GM18858 (cell line): ENCODE measurements at regions not wholly inside any gene's neighbourhood (a gene's known extent, or its start where the extent isn't known, plus 50 kb on each side); places are given as distances from the start of the nearest gene placed in this dataset.
"Not testable (repeated sequence)": the region's sequence is repeated elsewhere in the genome, so short reads cannot be mapped to it uniquely, and the experiment has no call there.

Source experiments
- ATAC-seq: cut with Tn5 transposase; IDR thresholded peaks from one replicate; pipeline ENCODE4 v1.9.1; 2021; ENCODE audit not compliant: unreplicated experiment

DNA sequence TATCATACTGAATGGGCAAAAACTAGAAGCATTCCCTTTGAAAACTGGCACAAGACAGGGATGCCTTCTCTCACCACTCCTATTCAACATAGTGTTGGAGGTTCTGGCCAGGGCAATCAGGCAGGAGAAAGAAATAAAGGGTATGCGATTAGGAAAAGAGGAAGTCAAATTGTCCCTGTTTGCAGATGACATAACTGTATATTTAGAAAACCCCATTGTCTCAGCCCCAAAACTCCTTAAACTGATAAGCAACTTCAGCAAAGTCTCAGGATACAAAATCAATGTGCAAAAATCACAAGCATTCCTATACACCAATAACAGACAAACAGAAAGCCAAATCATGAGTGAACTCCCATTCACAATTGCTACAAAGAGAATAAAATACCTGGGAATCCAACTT, 52.5 kb upstream of the CCDC71L start:
- ATAC-seq, result not testable (repeated sequence)

DNA sequence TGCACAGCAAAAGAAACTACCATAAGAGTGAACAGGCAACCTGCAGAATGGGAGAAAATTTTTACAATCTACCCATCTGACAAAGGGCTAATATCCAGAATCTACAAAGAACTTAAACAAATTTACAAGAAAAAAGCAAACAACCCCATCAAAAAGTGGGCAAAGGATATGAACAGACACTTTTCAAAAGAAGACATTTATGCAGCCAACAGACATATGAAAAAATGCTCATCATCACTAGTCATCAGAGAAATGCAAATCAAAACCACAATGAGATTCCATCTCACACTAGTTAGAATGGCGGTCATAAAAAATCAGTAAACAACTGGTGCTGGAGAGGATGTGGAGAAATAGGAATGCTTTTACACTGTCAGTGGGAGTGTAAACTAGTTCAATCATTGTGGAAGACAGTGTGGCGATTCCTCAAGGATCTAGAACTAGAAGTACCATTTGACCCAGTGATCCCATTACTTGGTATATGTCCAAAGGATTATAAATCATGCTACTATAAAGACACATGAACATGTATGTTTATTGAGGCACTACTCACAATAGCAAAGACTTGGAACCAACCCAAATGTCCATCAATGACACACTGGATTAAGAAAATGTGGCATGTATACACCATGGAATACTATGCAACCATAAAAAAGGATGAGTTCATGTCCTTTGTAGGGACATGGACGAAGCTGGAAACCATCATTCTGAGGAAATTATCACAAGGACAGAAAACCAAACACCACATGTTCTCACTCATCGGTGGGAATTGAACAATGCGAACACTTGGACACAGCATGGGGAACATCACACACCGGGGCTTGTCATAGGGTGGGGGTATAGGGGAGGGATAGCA, 53.9 kb upstream of the CCDC71L start:
- ATAC-seq, result not testable (repeated sequence)

DNA sequence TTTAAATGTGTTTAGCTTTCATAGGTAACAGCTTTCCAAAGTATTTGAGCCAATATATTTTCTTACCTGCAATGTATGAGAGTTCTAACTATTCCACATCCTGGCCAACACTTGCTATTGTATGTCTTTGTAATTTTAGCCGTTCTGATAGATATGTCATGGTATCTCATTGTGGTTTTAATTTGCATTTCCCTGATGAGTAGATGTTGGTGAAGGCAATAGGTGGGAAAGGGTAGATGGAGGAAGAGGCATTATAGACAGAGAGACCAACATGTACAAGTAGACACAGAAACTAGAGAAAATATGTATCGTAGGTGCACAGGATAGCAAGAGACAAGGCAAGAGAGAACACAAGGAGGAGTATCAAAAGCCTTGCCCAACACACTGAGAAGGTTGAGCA, 54.8 kb upstream of the CCDC71L start:
- no peak for ATAC-seq

DNA sequence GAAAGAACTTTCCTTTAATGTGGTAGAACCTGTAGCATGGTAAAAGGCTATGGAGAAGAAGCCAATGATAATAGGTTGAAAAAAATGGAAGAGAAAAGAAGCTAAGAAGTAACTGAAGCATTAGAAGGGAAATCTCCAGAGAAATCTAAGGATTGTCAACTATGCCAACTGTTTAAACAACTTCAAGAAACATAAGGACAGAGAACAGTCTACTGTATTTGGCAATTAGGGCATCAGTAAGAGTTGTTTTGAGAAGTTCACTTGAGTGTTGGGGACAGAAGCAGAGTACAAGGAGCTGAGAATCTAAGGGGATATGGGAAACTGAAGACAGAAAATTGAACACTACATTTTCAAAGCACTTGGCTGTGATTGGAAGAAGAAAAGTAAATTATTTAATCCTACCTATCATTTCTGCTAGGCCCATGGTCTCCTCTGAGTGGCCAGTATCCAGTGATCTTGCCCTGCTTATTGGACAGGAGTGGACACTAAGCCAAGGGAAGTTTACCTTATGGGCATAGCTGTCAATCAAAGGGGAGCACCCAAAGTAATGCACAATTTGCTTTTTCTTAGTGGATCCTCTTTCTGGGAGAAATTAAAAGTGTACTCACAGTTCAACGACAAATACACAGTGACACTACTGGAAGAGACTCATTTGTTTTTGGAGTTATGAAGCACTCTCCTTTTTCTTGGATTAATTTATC, 56.4 kb upstream of the CCDC71L start:
- no peak for ATAC-seq

DNA sequence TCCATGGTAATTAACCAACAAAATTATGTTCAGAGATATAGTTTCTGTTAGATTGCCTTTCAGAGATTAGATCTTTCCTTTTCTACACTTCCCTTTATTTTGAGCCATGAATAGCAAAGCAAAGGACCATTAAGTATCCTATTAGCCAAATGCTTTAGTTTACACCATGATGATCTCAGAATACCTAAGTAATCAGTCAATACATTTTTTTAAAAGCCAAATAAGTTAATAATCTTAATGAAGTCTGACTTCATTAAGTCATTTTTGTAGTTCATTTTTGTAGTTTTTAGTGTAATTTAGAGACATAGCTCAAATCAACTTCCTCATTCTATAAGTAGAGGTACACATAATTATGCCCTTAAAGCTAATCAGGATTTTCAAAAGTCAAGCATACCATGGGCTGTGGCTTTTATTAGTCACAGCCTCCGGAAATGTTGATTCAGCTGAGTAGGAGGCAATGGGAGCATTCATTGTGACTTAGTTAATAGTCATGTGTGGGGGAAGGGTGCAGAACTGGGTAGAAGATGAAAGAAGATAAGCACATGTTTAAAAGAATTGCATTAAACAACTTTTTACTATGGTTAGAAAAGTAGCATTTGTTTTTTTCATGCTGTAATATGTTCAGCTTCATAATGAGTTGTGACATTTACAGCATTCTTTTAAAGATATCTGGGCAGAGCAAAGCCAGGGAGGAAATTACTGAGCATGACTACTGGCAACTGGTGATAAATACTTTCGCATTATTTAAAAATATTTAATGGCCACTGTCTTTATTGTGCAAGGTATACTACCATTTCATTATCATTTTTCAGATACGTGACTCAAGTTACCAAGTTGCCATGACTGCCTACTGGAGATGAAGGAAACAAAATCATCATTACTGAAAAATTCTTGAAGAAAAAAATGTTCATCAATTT, 57.3 kb upstream of the CCDC71L start:
- ATAC-seq, result peak; percentile 79

DNA sequence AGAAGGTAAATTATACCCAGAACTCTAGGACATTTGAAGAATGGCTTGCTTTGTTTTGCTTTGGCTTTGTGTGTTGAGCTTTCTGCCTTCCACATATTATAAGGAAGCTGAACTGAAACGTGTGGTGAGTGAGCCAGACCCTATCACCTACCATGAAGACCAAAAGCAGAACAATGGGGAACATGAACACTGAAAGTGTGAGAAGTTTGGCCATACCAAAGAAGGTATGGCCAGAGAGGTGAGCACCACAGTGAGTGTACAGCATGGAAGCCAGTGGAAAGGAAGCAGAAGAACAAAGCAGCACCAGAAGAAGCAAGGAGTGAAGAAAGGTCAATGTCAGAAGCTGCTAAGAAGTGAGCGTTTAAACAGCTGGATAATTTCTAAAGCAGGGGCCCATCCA, 59.7 kb upstream of the CCDC71L start:
- peak; percentile 55 for ATAC-seq

DNA sequence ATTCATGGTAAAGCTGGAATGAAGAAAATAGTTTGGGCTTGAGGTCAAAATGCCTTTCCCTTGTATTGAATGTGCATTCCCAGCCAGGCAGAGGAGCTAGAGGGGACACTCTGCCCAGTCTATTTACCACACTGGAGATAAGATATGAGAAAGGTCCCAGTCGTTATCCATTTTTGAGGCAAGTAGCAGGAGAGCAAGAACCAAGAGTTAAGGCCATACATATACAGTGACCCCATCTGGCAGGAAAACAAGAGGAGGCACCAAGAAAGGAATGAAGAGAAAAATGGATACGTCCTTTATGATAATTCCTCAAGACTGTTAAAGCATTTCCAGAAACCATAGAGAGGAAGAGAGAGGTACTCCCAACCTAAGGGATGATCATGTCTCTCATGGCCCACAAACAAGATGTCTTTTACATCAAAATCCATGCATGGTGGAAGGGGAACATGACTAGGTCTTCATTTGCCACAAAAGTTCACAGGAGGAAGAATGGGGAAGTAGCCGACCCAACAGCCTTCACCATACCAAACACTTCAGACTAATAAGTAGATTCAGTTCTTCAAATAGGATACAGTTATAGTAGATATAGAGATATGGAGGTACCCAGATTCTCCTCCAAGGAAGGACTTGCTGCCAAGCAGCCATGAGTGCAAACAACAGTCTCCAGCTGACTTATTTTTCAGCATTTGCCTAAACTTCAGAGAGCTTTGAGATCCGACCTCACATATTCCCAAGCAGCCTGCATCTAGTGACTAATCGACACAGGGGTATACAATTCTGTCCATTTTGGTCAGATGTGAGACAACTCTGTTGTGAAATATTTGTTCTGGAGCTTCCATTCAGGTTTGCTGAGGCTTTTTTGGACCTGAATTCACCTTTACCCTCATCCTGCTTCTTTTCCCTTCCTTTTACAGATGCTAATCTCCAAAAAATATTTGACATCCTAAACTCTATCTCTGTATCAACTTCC, 61.1 kb upstream of the CCDC71L start:
- no peak for ATAC-seq

DNA sequence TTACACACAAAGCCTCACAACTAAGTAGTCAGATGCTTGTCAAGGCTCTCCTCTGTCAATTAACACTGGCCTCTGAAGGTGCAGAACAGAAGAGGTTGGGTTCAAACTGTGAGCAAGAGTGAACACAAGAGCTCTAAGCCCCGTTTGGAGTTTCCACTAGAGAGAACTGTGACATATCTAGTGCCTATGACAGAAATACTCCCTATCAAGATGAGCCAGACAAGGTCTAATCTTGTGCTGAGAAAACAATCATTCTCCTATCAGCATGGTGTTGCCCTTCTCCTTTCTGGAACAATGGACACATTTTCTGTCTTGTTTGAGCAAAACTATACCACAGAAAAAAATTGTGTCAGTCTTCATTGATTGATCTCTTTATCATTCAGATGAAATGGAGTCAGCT, 62.4 kb upstream of the CCDC71L start:
- no peak for ATAC-seq

DNA sequence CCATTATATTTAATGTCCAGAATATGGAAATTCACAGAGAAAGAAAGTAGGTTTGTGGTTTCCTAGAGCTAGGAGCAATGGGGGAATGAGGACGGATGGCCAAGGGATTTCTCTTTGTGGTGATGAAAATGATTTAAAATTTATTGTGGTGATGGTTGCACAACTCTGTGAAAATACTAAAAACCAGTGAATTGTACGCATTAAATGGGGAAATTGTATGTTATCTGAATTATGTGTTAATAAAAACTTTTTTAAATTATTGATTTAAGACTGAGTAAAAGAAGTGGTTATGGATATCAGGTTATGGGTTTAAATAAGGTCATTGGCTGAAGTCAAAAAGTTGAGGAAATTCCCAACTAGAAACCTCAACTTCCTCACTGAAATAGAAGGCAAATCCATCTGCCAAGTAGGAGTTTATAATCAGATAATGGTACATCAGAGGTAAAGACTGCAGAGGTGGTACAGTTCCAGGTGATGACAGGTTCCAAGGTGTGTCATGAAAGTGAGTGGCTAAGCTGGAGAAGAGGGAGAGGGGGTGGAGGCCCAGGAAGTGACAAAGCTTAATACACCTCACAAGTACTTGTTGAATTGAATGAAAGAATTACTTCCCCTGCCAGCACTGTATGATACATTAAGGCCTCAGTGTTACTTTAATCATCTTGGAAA, 68.9 kb upstream of the CCDC71L start:
- ATAC-seq, result no peak

DNA sequence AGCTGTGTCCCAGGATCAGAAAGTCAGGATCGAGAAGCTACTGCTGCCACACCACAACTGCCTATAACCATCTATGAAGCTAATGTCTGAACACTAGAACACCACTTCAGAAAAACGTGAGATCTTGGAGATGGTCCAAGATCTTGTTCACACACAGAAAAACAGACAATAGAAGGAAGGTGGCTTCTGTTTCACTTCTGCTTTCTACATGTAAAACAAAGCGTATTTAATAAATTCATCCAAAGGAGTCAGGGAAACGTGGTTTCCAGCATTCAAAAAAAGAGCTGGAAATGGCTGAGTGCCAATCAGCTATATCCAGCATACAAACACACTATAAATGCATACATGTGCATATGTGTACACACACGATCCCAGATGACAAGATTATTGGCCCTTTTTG, 70.2 kb upstream of the CCDC71L start:
- peak; percentile 88 for ATAC-seq

DNA sequence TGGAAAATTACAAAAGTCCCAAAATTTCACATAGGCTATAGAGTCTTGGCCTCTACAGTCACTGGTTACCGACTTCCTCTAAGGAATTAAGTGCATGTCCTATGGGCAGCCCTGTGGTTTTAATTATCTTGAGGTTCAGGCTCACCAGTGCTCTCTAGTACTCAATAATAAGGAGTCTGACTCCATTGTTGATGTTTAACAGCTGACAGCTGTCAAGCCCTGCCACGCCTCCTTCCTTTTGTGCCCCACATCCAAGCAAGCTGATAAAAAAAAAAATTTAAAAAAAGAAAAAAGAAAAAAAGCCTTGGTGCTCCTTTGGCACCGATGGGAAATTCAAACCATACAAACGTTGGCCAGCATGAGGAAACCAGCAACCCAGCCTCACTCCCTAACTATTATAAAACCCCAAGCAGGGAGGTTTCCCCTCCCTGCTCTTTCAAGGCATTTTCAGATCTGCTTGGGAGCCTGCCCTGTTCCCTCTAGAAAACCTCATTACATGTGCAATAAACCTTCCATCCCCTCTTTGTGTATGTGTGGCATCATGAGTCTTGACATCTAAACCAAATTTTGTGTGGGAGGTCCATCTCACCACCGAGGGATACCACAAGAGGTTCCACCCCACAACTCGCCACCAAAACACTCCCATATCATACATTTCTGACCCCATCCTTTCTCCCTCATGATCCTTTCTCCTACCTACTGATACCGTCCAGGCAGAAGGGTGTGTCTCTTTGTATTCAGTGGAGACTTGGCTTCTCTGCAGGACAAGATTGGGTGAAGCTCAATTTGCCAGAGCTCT, 70.9 kb upstream of the CCDC71L start:
- no peak for ATAC-seq

DNA sequence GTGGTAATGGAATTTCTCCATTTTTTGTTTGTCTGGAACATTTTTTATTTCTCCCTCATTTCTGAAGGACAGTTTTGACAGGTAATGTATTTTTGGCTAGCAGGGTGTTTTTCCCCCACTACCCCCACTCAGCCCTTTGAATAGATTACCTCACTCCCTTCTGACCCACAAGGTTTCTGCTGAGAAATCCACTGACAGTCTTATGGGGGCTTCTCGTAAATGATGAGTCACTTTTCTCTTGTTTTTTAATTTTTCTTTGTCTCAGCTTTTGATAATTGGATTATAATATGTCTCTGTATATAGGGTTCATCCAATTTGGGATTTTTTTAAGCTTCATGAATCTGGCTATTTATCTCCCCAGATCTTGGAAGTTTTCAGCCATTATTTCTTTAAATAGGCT, 74.7 kb upstream of the CCDC71L start:
- no peak for ATAC-seq

DNA sequence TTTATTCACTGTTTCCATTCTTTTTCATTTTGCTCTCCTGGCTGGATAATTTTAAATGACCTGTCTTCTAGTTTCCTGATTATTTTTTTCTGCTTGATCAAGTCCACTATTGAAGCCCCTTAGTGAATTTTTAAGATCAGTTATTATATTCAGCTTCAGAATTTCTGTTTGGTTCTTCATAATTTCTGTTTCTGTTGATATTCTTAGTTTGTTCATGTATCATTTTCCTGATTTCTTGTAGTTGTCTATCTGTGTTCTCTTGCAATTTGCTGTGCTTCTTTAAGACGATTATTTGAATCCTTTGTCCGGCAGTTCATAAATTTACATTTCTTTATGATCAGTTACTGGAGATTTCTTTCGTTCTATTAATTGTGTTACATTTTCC, 75.2 kb upstream of the CCDC71L start:
- ATAC-seq, result no peak

DNA sequence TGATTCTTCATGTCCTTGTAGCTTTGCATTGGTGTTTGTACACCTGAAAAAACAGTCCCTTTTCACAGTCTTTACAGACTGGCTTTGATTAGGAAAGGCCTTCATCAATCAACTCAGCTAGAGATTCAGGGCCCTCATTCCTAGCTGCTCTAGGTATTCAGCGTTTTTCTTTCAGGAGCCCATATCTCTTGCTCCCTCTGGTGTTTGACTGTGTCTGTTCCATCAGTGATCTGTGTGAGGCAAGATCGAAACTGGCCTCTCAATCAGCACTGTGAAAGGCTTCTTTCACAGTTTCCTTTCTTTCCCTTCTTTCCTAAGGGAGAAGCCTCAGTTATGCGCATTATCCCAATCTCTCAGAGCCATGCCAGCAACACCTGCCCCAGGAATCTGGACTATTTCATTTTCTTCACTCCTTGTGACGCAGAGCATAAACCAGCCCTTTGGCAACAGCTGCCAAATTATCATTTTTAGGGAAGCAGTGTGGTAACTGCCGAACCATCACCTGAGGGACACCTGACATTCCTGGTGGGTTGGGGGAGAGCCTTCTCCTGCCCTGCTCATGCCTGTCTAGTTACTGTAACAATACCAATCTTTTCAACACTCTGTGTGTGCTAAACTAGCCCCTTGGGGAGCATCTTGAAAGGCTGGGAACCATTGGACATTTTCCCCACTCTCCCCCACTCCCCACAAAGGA, 75.7 kb upstream of the CCDC71L start:
- ATAC-seq, result peak; percentile 68

DNA sequence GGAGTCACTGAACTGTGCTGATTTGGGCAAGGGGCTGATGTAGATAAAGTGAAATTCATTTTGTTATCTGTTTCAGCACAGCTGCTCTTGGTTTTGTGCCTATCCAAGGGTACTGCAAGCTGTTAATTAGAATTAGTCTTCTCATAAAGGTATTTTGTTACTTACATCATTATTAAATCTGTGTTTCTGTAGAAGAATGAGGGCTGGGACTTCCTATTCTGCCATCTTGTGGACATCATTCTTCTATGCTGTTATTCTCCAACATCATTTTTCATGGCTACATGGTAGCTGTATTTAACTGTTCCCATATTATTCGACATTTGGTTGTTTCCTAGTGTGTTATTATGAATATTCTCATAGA, 76.2 kb upstream of the CCDC71L start:
- no peak for ATAC-seq

DNA sequence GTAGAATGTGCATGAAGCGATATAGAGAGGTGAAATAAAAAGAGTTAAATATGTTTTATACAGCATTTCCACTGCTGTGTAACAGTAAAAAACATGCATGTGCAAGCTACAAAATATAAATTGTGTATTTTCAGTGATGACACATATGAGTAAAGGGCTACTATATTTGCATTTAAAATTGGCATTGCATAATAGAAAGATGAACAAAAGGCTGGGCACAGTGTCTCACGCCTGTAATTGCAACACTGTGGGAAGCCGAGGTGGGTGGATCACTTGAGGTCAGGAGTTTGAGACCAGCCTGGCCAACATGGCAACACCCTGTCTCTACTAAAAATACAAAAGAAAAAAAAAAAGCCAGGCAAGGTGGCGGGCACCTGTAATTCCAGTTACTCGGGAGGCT, 79.8 kb upstream of the CCDC71L start:
- no peak for ATAC-seq

DNA sequence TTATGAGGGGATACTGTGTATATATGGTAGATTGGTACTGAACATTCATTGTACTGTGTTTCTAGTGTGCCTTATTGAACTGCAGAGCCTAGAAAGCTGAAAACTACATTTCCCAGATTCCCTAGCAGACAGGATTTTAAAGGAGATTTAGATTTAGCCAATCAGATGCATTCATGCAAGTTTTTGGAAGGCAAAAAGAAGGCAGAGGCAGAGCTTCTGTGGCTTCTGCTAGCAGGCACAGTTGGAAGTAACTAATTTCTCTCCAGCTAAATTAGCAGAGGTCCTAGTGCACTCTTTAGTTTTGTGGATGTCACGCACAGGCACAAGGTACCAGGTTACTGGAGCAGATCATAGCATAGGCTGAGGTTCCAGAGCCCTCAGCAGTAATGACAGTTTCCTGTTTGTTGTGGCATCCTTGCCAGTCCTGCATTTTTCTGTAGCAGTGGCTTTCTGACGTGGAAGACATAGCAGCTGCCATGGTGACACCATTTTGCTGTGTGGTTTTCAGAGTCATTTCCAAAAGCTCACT, 83.7 kb upstream of the CCDC71L start:
- no peak for ATAC-seq

DNA sequence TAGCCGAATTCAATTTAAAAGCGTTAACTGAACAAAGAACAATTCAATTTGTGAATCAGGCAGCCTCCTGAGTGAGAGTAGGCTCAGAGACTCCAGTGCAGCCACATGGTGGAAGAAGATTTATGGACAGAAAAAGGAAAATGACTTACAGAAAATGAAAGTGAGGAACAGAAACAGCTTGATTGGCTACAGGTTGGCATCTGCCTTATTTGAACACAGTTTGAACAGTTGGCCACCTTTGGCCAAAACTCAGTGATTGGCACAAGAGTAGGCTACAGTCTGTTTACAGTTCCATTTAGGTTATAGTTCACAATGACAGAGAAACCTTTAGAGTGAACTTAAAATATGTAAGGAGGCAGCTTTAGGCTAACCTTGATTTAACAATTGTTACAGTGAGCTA, 86.3 kb upstream of the CCDC71L start:
- not testable (repeated sequence) for ATAC-seq
